NCI-H146 treated with DMSO at 0.1 percent for 48 hours (cell line): ENCODE measurements at regions not wholly inside any gene's neighbourhood (a gene's known extent, or its start where the extent isn't known, plus 50 kb on each side); places are given as distances from the start of the nearest gene placed in this dataset.
A peak's percentile ranks its signal among the peaks of the same experiment; 100 is the strongest.

ENCODE experiments used
- DNase-seq: peaks from one replicate; lab custom pipeline; 2025; ENCODE audit not compliant: unreplicated experiment; lab: John Stamatoyannopoulos, UW

- no peak for DNase-seq
These were observed 203.5 kb upstream of the IRX3 start for GRCh38 chr16:54490112-54490488.

GRCh38 chr16:54489225-54490111, 202.9 kb upstream of the IRX3 start:
- peak; percentile 19 for DNase-seq

GRCh38 chr16:54488729-54489128, 202.1 kb upstream of the IRX3 start:
- DNase-seq: no peak

DNA sequence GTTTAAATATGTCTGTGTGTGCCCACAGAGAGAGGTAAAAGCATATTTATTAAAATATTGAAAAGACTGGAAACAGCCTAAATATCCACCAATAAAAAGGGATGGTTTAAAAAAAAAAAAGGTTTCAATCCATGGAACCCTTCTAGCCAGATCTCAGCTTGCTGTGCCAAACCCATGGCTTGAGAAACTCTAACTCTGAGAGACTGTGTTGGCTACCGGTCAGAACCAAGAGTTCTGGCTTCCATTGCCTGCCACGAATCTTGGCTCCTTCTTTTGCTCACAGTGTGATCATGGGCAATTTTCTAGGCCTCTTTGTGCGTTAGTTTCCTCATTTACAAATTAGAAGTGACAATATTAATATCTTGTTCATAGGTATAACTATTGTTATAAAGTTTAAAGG, 201.3 kb upstream of the IRX3 start:
- no peak for DNase-seq

DNA sequence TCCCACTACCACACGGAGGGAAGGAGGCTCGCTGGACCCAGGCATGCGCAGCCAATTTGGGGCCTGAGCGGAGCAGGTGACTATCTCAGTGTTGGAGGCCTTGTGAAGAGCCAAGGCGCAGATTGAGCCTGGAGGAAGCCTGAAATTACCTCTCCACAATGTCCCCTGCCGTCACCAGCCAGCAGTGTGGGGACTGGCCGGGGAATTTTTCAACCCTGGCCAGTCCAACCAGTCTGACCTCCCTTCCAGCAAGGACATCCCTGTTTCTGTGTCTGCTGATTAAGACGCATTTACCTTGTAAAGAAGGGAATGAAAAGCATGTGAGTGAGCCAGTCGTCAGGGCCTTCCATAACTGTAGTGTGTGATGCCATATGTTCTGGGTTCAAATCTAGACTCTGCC, 198.1 kb upstream of the IRX3 start:
- no peak for DNase-seq

DNA sequence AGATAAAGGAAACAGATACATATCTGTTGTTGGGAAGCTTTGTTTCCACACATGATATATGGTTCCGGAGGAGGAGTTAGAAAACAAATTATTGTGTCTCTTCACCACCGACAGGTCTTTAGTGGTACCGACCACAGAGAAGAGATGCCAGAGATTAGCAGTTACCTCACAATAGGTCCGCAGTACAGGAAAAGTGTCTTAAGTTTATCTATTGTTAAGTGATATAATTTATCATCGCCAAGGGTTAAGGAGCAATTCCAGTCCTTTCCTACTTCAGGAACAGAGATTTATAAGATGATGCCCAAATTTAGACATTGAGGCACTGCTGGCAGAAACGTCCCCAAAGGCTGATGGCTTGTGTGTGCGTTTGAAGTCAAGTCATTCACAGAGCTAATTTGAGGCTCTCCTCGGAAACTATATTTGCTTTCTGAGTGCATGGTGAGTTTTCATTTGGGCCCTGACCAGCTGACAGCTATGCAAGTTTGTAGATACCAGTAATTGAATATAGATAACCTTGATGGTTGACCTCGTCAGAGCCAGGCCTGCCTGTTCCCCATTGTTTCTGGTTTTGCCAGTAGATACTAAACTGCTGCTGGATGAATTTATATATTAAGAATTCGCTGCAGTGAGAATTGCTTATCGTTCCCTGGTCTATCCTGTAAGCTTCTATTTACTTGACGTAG, 196.4 kb upstream of the IRX3 start:
- no peak for DNase-seq

GRCh38 chr16:54480429-54480828, 193.8 kb upstream of the IRX3 start:
- no peak for DNase-seq

DNA sequence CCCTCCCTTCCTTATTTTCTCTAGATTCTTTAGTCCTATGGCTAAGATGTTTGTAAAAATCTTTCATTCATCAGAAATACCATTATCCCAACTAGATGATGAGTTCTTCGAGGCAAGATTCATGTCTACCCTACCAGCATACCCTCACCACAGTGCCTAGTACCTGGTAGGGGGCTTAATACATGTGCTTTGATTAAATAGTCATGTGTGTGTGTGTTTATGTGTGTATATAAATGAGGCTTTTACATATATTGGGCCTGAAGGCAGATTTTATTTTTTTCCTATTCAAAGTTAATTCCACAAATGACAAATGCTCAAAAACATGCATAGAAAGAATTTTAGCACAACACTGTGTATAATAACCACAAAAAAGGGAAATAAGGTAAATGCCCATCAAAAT, 193.0 kb upstream of the IRX3 start:
- no peak for DNase-seq

- no peak for DNase-seq
These were observed 191.1 kb upstream of the IRX3 start for GRCh38 chr16:54477714-54478113.

- DNase-seq: no peak
These were observed 188.5 kb upstream of the IRX3 start for GRCh38 chr16:54475019-54475601.

- no peak for DNase-seq
These were observed 186.8 kb upstream of the IRX3 start for GRCh38 chr16:54473226-54473993.

GRCh38 chr16:54467398-54467797, 180.8 kb upstream of the IRX3 start:
- no peak for DNase-seq

- peak; percentile 38 for DNase-seq
These were observed 179.6 kb upstream of the IRX3 start for GRCh38 chr16:54466233-54466632.

DNA sequence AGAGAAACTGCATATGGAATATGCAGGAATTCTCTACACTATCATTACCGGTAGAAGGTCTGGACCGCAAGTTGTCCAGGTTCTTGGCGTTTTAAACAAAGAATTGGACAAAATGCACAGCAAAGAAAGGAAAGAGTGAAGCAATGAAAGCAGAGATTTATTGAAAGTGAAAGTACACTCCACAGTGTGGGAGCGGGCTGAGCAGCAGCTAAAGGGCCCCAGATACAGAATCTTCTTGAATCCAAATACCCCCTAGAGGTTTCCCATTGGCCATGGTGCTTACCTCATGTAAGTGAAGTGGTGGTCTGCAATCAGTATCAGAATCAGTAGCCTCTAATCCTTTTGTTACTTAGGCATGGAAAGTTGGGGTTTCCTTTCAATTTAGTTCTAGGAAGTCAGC, 178.5 kb upstream of the IRX3 start:
- DNase-seq: no peak

DNA sequence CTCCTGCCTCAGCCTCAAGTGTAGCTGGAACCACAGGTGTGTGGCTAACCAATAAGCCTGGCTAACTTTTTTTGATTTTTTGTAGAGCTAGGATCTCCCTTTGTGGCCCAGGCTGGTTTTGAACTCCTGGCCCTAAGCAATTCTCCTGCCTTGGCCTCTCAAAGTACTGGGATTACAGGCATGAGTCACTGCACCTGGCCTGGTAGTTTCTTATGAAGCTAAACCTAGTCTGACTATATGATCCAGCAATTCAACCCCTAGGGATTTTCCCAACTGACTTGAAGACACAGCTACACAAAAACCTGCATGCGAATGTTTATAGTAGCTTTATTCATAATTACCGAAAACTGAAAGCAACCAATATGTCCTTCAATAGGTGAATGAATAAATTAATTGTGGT, 176.2 kb upstream of the IRX3 start:
- no peak for DNase-seq

DNA sequence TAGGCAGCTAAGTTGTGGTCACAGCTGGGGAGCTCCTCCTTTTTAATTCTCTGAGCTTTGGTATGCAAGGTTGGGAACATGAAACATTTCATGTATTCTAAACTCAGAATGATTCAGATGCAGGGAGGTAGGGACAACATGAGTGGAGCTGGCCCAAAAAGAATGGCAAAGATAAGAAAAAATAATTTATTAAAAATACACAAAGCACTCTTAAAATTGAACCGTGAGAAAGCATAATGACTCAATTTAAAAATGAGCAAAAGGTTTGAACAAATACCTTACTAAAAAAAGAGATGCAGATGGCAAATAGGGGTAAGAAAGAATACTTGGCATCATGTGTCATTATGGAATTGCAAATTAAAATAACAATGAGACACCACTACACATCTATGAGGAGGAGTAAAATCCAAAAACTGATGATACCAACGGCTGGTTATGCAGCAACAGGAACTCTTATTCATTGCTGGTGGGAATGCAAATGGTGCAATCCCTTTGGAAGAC, 175.6 kb upstream of the IRX3 start:
- no peak for DNase-seq

GRCh38 chr16:54460263-54460860, 173.8 kb upstream of the IRX3 start:
- DNase-seq: no peak

DNA sequence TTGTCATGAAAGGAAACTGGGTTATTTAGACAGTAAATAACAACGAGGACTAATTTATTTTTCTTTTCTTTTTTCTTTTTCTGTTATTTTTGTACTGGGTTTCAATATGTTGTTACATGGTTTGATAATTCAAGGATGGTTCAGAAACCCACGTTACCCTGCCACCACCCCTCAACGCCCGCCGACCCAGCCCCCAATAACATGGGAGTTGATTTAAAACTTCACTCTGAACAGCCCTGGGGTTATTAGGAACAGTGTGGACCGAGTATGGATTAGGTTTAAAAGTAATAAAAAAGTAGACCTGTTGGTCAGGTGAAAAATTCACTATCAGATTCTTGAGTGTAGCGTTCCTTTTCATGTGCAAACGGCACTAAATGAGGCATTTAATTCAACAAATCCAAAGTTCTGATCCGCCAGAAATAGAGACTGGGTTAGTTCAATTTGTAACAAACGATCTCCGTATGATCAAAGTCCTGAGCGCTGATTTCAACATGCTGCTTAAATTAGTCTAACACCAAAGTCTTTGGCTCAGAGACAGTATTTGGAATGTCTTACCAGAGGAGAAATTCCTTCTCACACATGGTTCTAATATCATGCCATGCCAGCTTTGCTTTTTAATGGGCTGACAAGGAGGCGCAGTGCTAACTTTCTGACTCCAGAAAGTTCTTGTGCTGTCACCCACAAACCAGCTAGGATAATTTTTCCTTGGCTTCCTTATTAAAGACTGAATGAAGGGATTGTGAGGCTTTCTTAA, 173.1 kb upstream of the IRX3 start:
- DNase-seq: no peak

DNA sequence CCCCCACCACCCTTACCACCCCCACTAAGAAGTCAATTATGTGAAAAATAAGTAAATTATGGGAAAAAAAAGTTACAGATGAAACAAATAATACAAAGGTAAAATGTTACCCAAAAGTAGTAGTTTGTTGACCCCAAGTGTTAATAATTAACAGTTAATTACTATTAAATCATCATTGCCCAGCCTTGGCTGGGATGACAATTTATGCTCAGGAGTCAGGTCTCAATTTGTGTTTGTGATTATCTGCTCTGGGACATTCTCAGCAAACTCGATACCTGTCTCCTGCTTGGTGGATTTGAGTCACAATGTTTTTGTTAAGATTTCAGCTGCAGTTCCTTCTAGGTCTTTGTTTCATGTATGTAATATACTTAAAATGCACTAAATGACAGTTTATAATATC, 172.3 kb upstream of the IRX3 start:
- no peak for DNase-seq

GRCh38 chr16:54456291-54456690, 169.7 kb upstream of the IRX3 start:
- DNase-seq: no peak
